Thyroid gland (tissue), 4 donors: ENCODE measurements at regions not wholly inside any gene's neighbourhood (a gene's known extent, or its start where the extent isn't known, plus 50 kb on each side); places are given as distances from the start of the nearest gene placed in this dataset.

Source experiments
- CTCF ChIP-seq, 6 experiments: fragments of 200-600 bp in 3 of 6; fragments of 450-650 bp in 3 of 6; sonication (generic) in 3 of 6; IDR thresholded peaks; one replicate each; pipeline ENCODE4 v1.5.1; 2016 to 2019; ENCODE audit warnings: antibody characterized with exemption in 6 of 6, mild to moderate bottlenecking in 2 of 6, inconsistent platforms in 1 of 6, moderate library complexity in 1 of 6
- POLR2A ChIP-seq, 2 donors: fragments of 450-650 bp; IDR thresholded peaks; one replicate each; pipeline ENCODE4 v1.6.1; 2017; ENCODE audit warnings: antibody characterized with exemption in 2 of 2, mild to moderate bottlenecking in 2 of 2, moderate library complexity in 1 of 2

- TF ChIP-seq CTCF (IDR thresholded peaks at IDR 0.05) (no peak), POLR2A (IDR thresholded peaks at IDR 0.05) (no peak)
These were observed 127.3 kb downstream of the MAD2L1 start for GRCh38 chr4:119939071-119939995.
